OCI-LY7 (cell line): ENCODE measurements at regions not wholly inside any gene's neighbourhood (a gene's known extent, or its start where the extent isn't known, plus 50 kb on each side); places are given as distances from the start of the nearest gene placed in this dataset.

Experiments used
- BruUV-seq: library from RNA; stranded (reverse); fragments of 400-500 nt; replicated peaks from 2 replicates; lab custom pipeline; 2021; lab: Mats Ljungman, UMichigan
- CTCF ChIA-PET: fragments of 300-600 bp; sonication (Branson Sonifier 250); formaldehyde crosslinking; loops from one replicate; lab custom pipeline; 2022; ENCODE audit warnings: antibody characterized with exemption; ENCODE audit not compliant: unreplicated experiment; lab: Charles Lee
- POLR2A ChIA-PET: fragments of 300-600 bp; sonication (Branson Sonifier 250); formaldehyde crosslinking; loops from one replicate; lab custom pipeline; 2022; ENCODE audit warnings: antibody characterized with exemption; lab: Charles Lee
- DNase-seq: peaks from one replicate; pipeline ENCODE4 v3.0.0-alpha.2; 2015; ENCODE audit warnings: low spot score
- H2AFZ ChIP-seq: fragments of 200-600 bp; sonication (generic), shearing (Covaris generic); 2 replicates; pipeline ENCODE4 v1.6.1; 2014; ENCODE audit warnings: mild to moderate bottlenecking, antibody characterized with exemption, low read length, moderate library complexity
- H3K27ac ChIP-seq: fragments of 200-600 bp; sonication (generic); 2 replicates; pipeline ENCODE4 v1.5.1; 2014; ENCODE audit warnings: mixed run types, low read depth, mild to moderate bottlenecking, moderate library complexity, low read length, inconsistent platforms; ENCODE audit not compliant: poor library complexity, severe bottlenecking
- H3K36me3 ChIP-seq: fragments of 200-600 bp; sonication (generic); 2 replicates; pipeline ENCODE4 v1.6.1; 2014; ENCODE audit warnings: mild to moderate bottlenecking, antibody characterized with exemption, low read length, moderate library complexity, mixed read lengths; ENCODE audit not compliant: insufficient read depth
- H3K4me1 ChIP-seq: fragments of 200-600 bp; sonication (generic); 2 replicates; pipeline ENCODE4 v1.5.1; 2014; ENCODE audit warnings: mild to moderate bottlenecking, low read length; ENCODE audit not compliant: insufficient read depth, poor library complexity, severe bottlenecking
- H3K4me2 ChIP-seq: fragments of 200-600 bp; sonication (generic); 2 replicates; pipeline ENCODE4 v1.6.1; 2014; ENCODE audit warnings: mild to moderate bottlenecking, low read length
- H3K4me3 ChIP-seq: fragments of 200-600 bp; sonication (generic); 2 replicates; pipeline ENCODE4 v1.5.1; 2014; ENCODE audit warnings: mild to moderate bottlenecking, low read depth, low read length; ENCODE audit not compliant: poor library complexity, severe bottlenecking
- H3K79me2 ChIP-seq: fragments of 200-600 bp; sonication (generic); 2 replicates; pipeline ENCODE4 v1.6.1; 2016; ENCODE audit warnings: low read depth, mild to moderate bottlenecking, low read length, moderate library complexity, mixed read lengths; ENCODE audit not compliant: insufficient read depth
- H3K9me2 ChIP-seq: fragments of 200-600 bp; sonication (generic); 2 replicates; pipeline ENCODE4 v1.6.1; 2016; ENCODE audit warnings: mild to moderate bottlenecking, low read length, mixed read lengths; ENCODE audit not compliant: insufficient read depth
- H3K9me3 ChIP-seq: fragments of 200-600 bp; sonication (generic); 2 replicates; pipeline ENCODE4 v1.6.1; 2014; ENCODE audit warnings: mild to moderate bottlenecking, mixed run types, low read length, mixed read lengths
- H4K20me1 ChIP-seq: fragments of 200-600 bp; sonication (generic); 2 replicates; pipeline ENCODE4 v1.6.1; 2014; ENCODE audit warnings: mild to moderate bottlenecking, antibody characterized with exemption, low read length, moderate library complexity, mixed read lengths; ENCODE audit not compliant: insufficient read depth
- CTCF ChIP-seq: fragments of 200-600 bp; sonication (generic); conservative IDR thresholded peaks from 2 replicates; pipeline ENCODE4 v1.5.1; 2014; ENCODE audit warnings: mild to moderate bottlenecking, antibody characterized with exemption, low read length, moderate library complexity, mixed read lengths
- EZH2phosphoT487 ChIP-seq: fragments of 200-600 bp; sonication (generic); IDR thresholded peaks from 2 replicates; pipeline ENCODE4 v1.6.1; 2018; ENCODE audit warnings: low read depth, borderline replicate concordance, mild to moderate bottlenecking, mixed run types, antibody characterized with exemption, low read length, moderate library complexity, mixed read lengths
- intact Hi-C: fragments of 100-400 bp; cut with micrococcal nuclease; formaldehyde crosslinking; loops from one replicate; pipeline ENCODE4 v1.10.0; 2022; ENCODE audit not compliant: unreplicated experiment

- POLR2A ChIA-PET = no interaction called here
- no peak for DNase-seq
- BruUV-seq = no TSS peak
Observed at GRCh38 chr7:35983626-35984025, 169.4 kb upstream of the EEPD1 start.

GRCh38 chr7:35985126-35985754, 167.8 kb upstream of the EEPD1 start:
- intact Hi-C loops = loop anchor here (1.0 to 10.0 kb wide), 4 partner anchors 140 to 334 kb away; no protein-coding TSS in a partner anchor
- ChIA-PET POLR2A (no interaction called here), CTCF (no interaction called here)
- no peak overlapping the region for H2AFZ ChIP-seq
- no TSS peak for BruUV-seq
- no peaks in the 10 kb centered on the region for H4K20me1 ChIP-seq
- no peaks in the 10 kb centered on the region for H3K4me1 ChIP-seq
- no peaks in the 10 kb centered on the region for H3K9me3 ChIP-seq
- no peak overlapping the region for H3K4me3 ChIP-seq
- no peak overlapping the region for H3K27ac ChIP-seq
- peak; percentile 93 for TF ChIP-seq CTCF
- TF ChIP-seq EZH2phosphoT487 = no peak
- H3K79me2 ChIP-seq = no peaks in the 10 kb centered on the region
- DNase-seq = peak; percentile 76
- no peak overlapping the region for H3K4me2 ChIP-seq
- no peaks in the 10 kb centered on the region for H3K36me3 ChIP-seq
- no peaks in the 10 kb centered on the region for H3K9me2 ChIP-seq

More at GRCh38 chr7:35983626-35984025, 169.4 kb upstream of the EEPD1 start:
- Histone ChIP-seq H3K9me2 (no peaks in the 10 kb centered on the region), H3K4me3 (no peak overlapping the region), H3K27ac (no peak overlapping the region), H3K4me2 (no peak overlapping the region), H3K36me3 (no peaks in the 10 kb centered on the region), H3K79me2 (no peaks in the 10 kb centered on the region), H4K20me1 (no peaks in the 10 kb centered on the region), H3K4me1 (no peaks in the 10 kb centered on the region), H3K9me3 (no peaks in the 10 kb centered on the region), H2AFZ (no peak overlapping the region)
- CTCF ChIA-PET = no interaction called here
- intact Hi-C loops = loop anchor here (10.0 kb wide), 1 partner anchor 141 kb away; no protein-coding TSS in a partner anchor
- no peak for TF ChIP-seq CTCF
- no peak for TF ChIP-seq EZH2phosphoT487

- H3K9me3 ChIP-seq = no peaks in the 10 kb centered on the region
- no peak overlapping the region for H3K4me3 ChIP-seq
- H3K36me3 ChIP-seq = no peaks in the 10 kb centered on the region
- no peak overlapping the region for H3K4me2 ChIP-seq
- DNase-seq = no peak
- no peak overlapping the region for H2AFZ ChIP-seq
- no peaks in the 10 kb centered on the region for H3K79me2 ChIP-seq
- CTCF ChIA-PET = no interaction called here
- no peaks in the 10 kb centered on the region for H3K4me1 ChIP-seq
- no peaks in the 10 kb centered on the region for H4K20me1 ChIP-seq
- TF ChIP-seq EZH2phosphoT487 (no peak), CTCF (no peak)
- no peak overlapping the region for H3K27ac ChIP-seq
- H3K9me2 ChIP-seq = no peaks in the 10 kb centered on the region
- BruUV-seq = no TSS peak
- POLR2A ChIA-PET = interaction anchor here (0.7 kb wide), 1 partner anchor 95 kb away, joined by 3 read pairs; no protein-coding TSS in a partner anchor
- intact Hi-C loops = loop anchor here (5.0 to 10.0 kb wide), 2 partner anchors 138 to 205 kb away; no protein-coding TSS in a partner anchor
Observed at GRCh38 chr7:35987016-35987415, 166.0 kb upstream of the EEPD1 start.
